H9 (cell line): ENCODE measurements at regions not wholly inside any gene's neighbourhood (a gene's known extent, or its start where the extent isn't known, plus 50 kb on each side); places are given as distances from the start of the nearest gene placed in this dataset.

Source experiments
- DNase-seq: peaks from one replicate; pipeline ENCODE4 v3.0.0-alpha.2; 2017
- H2AFZ ChIP-seq: one replicate; pipeline ENCODE4 v1.6.1; 2013; ENCODE audit warnings: mild to moderate bottlenecking, low read length, control low read depth, moderate library complexity
- H2AK5ac ChIP-seq: 2 replicates; pipeline ENCODE4 v1.6.1; 2013; ENCODE audit warnings: low read length, control low read depth, mixed read lengths; ENCODE audit not compliant: insufficient read length
- H2BK120ac ChIP-seq: one replicate; pipeline ENCODE4 v1.6.1; 2013; ENCODE audit warnings: low read depth, mild to moderate bottlenecking, low read length, control low read depth, inconsistent platforms; ENCODE audit not compliant: poor library complexity, severe bottlenecking
- H2BK12ac ChIP-seq: 2 replicates; pipeline ENCODE4 v1.6.1; 2013; ENCODE audit warnings: low read length, control low read depth, mixed read lengths, low read depth; ENCODE audit not compliant: insufficient read length
- H2BK15ac ChIP-seq: 2 replicates; pipeline ENCODE4 v1.6.1; 2013; ENCODE audit warnings: low read depth, low read length, control low read depth
- H2BK20ac ChIP-seq: one replicate; pipeline ENCODE4 v1.6.1; 2013; ENCODE audit warnings: low read depth, mild to moderate bottlenecking, low read length, control low read depth, inconsistent platforms; ENCODE audit not compliant: poor library complexity, severe bottlenecking
- H2BK5ac ChIP-seq: 2 replicates; pipeline ENCODE4 v1.6.1; 2013; ENCODE audit warnings: low read length, control low read depth, mixed read lengths; ENCODE audit not compliant: insufficient read length
- H3K14ac ChIP-seq: 2 replicates; pipeline ENCODE4 v1.6.1; 2013; ENCODE audit warnings: low read length, control low read depth; ENCODE audit not compliant: insufficient read depth
- H3K18ac ChIP-seq: 2 replicates; pipeline ENCODE4 v1.6.1; 2013; ENCODE audit warnings: low read depth, mild to moderate bottlenecking, mixed read lengths, low read length, control low read depth; ENCODE audit not compliant: insufficient read length
- H3K23ac ChIP-seq: 2 replicates; pipeline ENCODE4 v1.6.1; 2013; ENCODE audit warnings: low read length, control low read depth, mixed read lengths, low read depth; ENCODE audit not compliant: insufficient read length
- H3K23me2 ChIP-seq: 2 replicates; pipeline ENCODE4 v1.6.1; 2013; ENCODE audit warnings: low read depth, mild to moderate bottlenecking, mixed read lengths, low read length, control low read depth; ENCODE audit not compliant: insufficient read length, poor library complexity, severe bottlenecking
- H3K27ac ChIP-seq: 2 replicates; pipeline ENCODE4 v1.5.1; 2013; ENCODE audit warnings: low read length, control low read depth, mixed read lengths, low read depth; ENCODE audit not compliant: insufficient read length
- H3K27me3 ChIP-seq: 2 replicates; pipeline ENCODE4 v1.6.1; 2013; ENCODE audit warnings: low read length, control low read depth, inconsistent platforms; ENCODE audit not compliant: insufficient read depth
- H3K4ac ChIP-seq: 2 replicates; pipeline ENCODE4 v1.6.1; 2013; ENCODE audit warnings: low read depth, mild to moderate bottlenecking, control low read depth, inconsistent platforms, low read length, moderate library complexity
- H3K4me1 ChIP-seq: 2 replicates; pipeline ENCODE4 v1.6.1; 2013; ENCODE audit warnings: low read length, control low read depth, inconsistent platforms; ENCODE audit not compliant: insufficient read depth
- H3K4me2 ChIP-seq: 2 replicates; pipeline ENCODE4 v1.6.1; 2013; ENCODE audit warnings: low read length, control low read depth, mixed read lengths; ENCODE audit not compliant: insufficient read length, insufficient read depth
- H3K56ac ChIP-seq: 2 replicates; pipeline ENCODE4 v1.6.1; 2013; ENCODE audit warnings: low read depth, mild to moderate bottlenecking, mixed read lengths, low read length, control low read depth; ENCODE audit not compliant: insufficient read length
- H3K79me1 ChIP-seq: 2 replicates; pipeline ENCODE4 v1.6.1; 2013; ENCODE audit warnings: low read depth, mild to moderate bottlenecking, moderate library complexity, low read length, control low read depth, inconsistent platforms; ENCODE audit not compliant: insufficient read depth, poor library complexity, severe bottlenecking
- H3K79me2 ChIP-seq: 2 replicates; pipeline ENCODE4 v1.6.1; 2013; ENCODE audit warnings: low read length, control low read depth, inconsistent platforms; ENCODE audit not compliant: insufficient read depth
- H3K9ac ChIP-seq: 2 replicates; pipeline ENCODE4 v1.6.1; 2013; ENCODE audit warnings: low read length, control low read depth, mixed read lengths; ENCODE audit not compliant: insufficient read length; ENCODE audit errors: extremely low read depth
- H3K9me3 ChIP-seq: one replicate; pipeline ENCODE4 v1.6.1; 2013; ENCODE audit warnings: low read depth, low read length, inconsistent platforms; ENCODE audit not compliant: control insufficient read depth
- H3T11ph ChIP-seq: one replicate; pipeline ENCODE4 v1.6.1; 2013; ENCODE audit warnings: mild to moderate bottlenecking, low read length, control low read depth, inconsistent platforms
- H4K20me1 ChIP-seq: one replicate; pipeline ENCODE4 v1.6.1; 2013; ENCODE audit not compliant: control insufficient read depth, insufficient read length, insufficient read depth
- H4K5ac ChIP-seq: 2 replicates; pipeline ENCODE4 v1.6.1; 2013; ENCODE audit warnings: low read depth, mild to moderate bottlenecking, mixed read lengths, low read length, control low read depth; ENCODE audit not compliant: insufficient read length
- H4K8ac ChIP-seq: replicated peaks from 2 replicates; pipeline ENCODE4 v1.6.1; 2013; ENCODE audit warnings: low read length, control low read depth, mixed read lengths, low read depth; ENCODE audit not compliant: insufficient read length
- H4K91ac ChIP-seq: 2 replicates; pipeline ENCODE4 v1.6.1; 2013; ENCODE audit warnings: low read depth, mild to moderate bottlenecking, moderate library complexity, mixed read lengths, low read length, control low read depth; ENCODE audit not compliant: insufficient read length
- H3K27ac Mint-ChIP-seq, 3 experiments: 2 replicates in 2 of 3; 3 replicates in 1 of 3; pipeline ENCODE4 v1.8.0; 2020 to 2021; ENCODE audit warnings: mixed read lengths in 3 of 3, mild to moderate bottlenecking in 1 of 3, moderate library complexity in 1 of 3
- H3K27me3 Mint-ChIP-seq: 2 replicates; pipeline ENCODE4 v1.8.0; 2021; ENCODE audit warnings: low read depth, mild to moderate bottlenecking, moderate library complexity, mixed read lengths
- H3K36me3 Mint-ChIP-seq, 3 experiments: 2 replicates in 2 of 3; 3 replicates in 1 of 3; pipeline ENCODE4 v1.8.0; 2020 to 2021; ENCODE audit warnings: low read depth in 3 of 3, mixed read lengths in 3 of 3; ENCODE audit not compliant: insufficient read depth in 1 of 3
- H3K4me1 Mint-ChIP-seq, 2 experiments: 2 replicates each; pipeline ENCODE4 v1.8.0; 2020; ENCODE audit warnings: mixed read lengths in 2 of 2
- H3K4me3 Mint-ChIP-seq, 2 experiments: 2 replicates in 1 of 2; 3 replicates in 1 of 2; pipeline ENCODE4 v1.8.0; 2020 to 2021; ENCODE audit warnings: mild to moderate bottlenecking in 2 of 2, mixed read lengths in 2 of 2, moderate library complexity in 1 of 2
- H3K9me3 Mint-ChIP-seq, 2 experiments: 2 replicates in 1 of 2; 3 replicates in 1 of 2; pipeline ENCODE4 v1.8.0; 2020; ENCODE audit warnings: mild to moderate bottlenecking in 2 of 2, mixed read lengths in 2 of 2, moderate library complexity in 1 of 2
- WGBS: extraction: QIAGEN DNeasy Blood & Tissue Kit; methylation state at CpG from one replicate; pipeline ENCODE4 v1.1.7; 2013; ENCODE audit warnings: missing lambda C conversion rate, low lambda C conversion rate, mixed read lengths; ENCODE audit not compliant: insufficient read length; ENCODE audit errors: extremely low coverage; 5-methylcytosine and 5-hydroxymethylcytosine counted together
- TF ChIP-seq, protein P1 (sequence below): fragments of 200-600 bp; sonication (generic); conservative IDR thresholded peaks from 3 replicates; pipeline ENCODE4 v1.8.0; 2021; ENCODE audit warnings: antibody characterized with exemption, mild to moderate bottlenecking

DNA sequence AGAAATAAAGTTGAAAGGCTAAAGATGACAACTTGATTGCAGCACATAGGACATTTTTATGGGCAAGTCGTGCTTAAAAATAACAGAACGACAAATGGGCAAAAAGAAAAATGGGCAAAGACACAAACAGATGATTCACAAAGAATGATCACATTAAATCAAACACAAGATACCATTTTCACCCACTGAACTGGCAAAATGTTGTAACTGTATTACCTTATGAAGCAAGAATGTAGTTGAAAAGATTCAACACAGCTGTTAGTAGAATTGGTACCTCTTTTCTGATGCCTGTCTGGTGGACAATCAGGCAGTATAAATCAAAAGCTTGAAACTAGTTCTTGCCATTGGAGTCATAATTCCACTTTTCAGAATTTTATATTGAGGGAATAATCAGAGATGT, 81.0 kb upstream of the PALM2AKAP2 start:
- H3K4me2 ChIP-seq = no peak overlapping the region

More for the DNA sequence above, 81.0 kb upstream of the PALM2AKAP2 start:
- Histone ChIP-seq H3K9ac (no peak overlapping the region), H3K79me1 (no peaks in the 10 kb centered on the region), H3K79me2 (no peaks in the 10 kb centered on the region), H2BK12ac (no peak overlapping the region), H3K4ac (no peak overlapping the region), H2AK5ac (no peak overlapping the region), H2AFZ (no peak overlapping the region), H3K9me3 (no peaks in the 10 kb centered on the region), H3K23me2 (no peaks in the 10 kb centered on the region), H3K23ac (no peak overlapping the region), H3K27ac (no peak overlapping the region), H3T11ph (no peak overlapping the region), H3K27me3 (no peaks in the 10 kb centered on the region), H2BK20ac (no peak overlapping the region), H3K18ac (no peak overlapping the region), H4K20me1 (no peaks in the 10 kb centered on the region), H2BK15ac (no peak overlapping the region), H3K14ac (no peak overlapping the region), H4K91ac (no peak overlapping the region), H2BK120ac (no peak overlapping the region), H4K5ac (no peak overlapping the region), H4K8ac (no peak overlapping the region), H3K4me1 (no peaks in the 10 kb centered on the region), H2BK5ac (no peak overlapping the region), H3K56ac (no peak overlapping the region)
- Mint-ChIP-seq H3K4me3 (no peak overlapping the region), H3K27me3 (no peaks in the 10 kb centered on the region; the same call in 1 of the 2 replicates), H3K36me3 (no peaks in the 10 kb centered on the region; a peak in 1 of 7 replicates), H3K9me3 (no peaks in the 10 kb centered on the region), H3K27ac (no peak overlapping the region), H3K4me1 (peaks cover 0 to 2% of the 10 kb centered on the region in 2 experiments; a peak in 1 of 4 replicates)
- TF ChIP-seq, protein P1, sequence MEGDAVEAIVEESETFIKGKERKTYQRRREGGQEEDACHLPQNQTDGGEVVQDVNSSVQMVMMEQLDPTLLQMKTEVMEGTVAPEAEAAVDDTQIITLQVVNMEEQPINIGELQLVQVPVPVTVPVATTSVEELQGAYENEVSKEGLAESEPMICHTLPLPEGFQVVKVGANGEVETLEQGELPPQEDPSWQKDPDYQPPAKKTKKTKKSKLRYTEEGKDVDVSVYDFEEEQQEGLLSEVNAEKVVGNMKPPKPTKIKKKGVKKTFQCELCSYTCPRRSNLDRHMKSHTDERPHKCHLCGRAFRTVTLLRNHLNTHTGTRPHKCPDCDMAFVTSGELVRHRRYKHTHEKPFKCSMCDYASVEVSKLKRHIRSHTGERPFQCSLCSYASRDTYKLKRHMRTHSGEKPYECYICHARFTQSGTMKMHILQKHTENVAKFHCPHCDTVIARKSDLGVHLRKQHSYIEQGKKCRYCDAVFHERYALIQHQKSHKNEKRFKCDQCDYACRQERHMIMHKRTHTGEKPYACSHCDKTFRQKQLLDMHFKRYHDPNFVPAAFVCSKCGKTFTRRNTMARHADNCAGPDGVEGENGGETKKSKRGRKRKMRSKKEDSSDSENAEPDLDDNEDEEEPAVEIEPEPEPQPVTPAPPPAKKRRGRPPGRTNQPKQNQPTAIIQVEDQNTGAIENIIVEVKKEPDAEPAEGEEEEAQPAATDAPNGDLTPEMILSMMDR = no peak
- no CpG with 5 or more reads among the region's 2 CpGs for WGBS
- DNase-seq = no peak
